ENCODE measurements at regions not wholly inside any gene's neighbourhood (a gene's known extent, or its start where the extent isn't known, plus 50 kb on each side); places are given as distances from the start of the nearest gene placed in this dataset.

GRCh38 chr6:91926827-91927226, 1340.0 kb upstream of the MAP3K7 start:
- TF ChIP-seq EZH2 (IDR thresholded peaks at IDR 0.05; ENCODE audit: low read length, unreplicated experiment) (no peak), EZH2phosphoT487 (IDR thresholded peaks at IDR 0.05; ENCODE audit: borderline replicate concordance, low read length) (no peak), CTCF (conservative IDR thresholded peaks at IDR 0.05; ENCODE audit: low read depth, low read length) (no peak)
- Histone ChIP-seq H3F3A (ENCODE audit: low read length, unreplicated experiment) (no peaks in the 10 kb centered on the region), H2AFZ (ENCODE audit: low read length) (no peak overlapping the region), H3K36me3 (ENCODE audit: low read depth, low read length) (no peaks in the 10 kb centered on the region), H3K9me3 (ENCODE audit: low read length) (no peaks in the 10 kb centered on the region), H3K4me3 (ENCODE audit: low read length) (no peak overlapping the region), H3K9ac (ENCODE audit: low read length) (no peak overlapping the region), H4K20me1 (ENCODE audit: low read length) (no peaks in the 10 kb centered on the region), H3K27me3 (ENCODE audit: low read length) (no peaks in the 10 kb centered on the region), H3K4me1 (ENCODE audit: insufficient read depth, low read length) (no peaks in the 10 kb centered on the region), H3K9me2 (replicated peaks; ENCODE audit: low read length) (no peaks in the 10 kb centered on the region), H3K27ac (ENCODE audit: low read length) (no peak overlapping the region), H3K79me2 (ENCODE audit: low read length) (no peaks in the 10 kb centered on the region), H3K4me2 (ENCODE audit: low read length) (no peak overlapping the region)
- CTCF ChIA-PET, result no interaction called here
- no peak for ATAC-seq
- POLR2A ChIA-PET (ENCODE audit: unreplicated experiment), result no interaction called here
- BruUV-seq (replicated peaks), result no TSS peak
- no peak for DNase-seq
- intact Hi-C loops (cut with micrococcal nuclease), result no loop called here

DNA sequence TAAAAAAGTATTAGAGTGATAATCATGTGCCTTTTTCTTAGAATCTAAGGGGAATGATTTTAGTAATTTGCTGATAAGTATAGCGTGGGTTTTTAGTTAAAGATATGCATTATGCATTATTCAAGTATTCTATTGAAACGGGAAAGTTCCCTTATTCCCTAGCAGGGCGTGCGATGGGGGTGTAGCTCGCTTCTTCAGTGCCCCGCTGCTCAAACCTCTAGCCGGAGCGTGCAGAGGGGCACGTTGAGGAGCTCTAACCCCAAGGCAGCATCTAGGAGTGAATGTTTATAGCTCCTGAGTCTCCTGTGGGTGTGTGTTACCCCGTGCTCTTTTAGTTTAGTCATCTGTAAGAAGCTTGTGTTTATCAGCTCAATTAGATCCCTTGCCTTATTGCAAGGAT, 1339.5 kb upstream of the MAP3K7 start:
- H3K27ac ChIP-seq (ENCODE audit: low read length), result no peak overlapping the region
- intact Hi-C loops (cut with micrococcal nuclease), result no loop called here
- H3F3A ChIP-seq (ENCODE audit: low read length, unreplicated experiment), result no peaks in the 10 kb centered on the region
- no peak overlapping the region for H2AFZ ChIP-seq (ENCODE audit: low read length)
- ATAC-seq, result no peak
- H3K4me1 ChIP-seq (ENCODE audit: insufficient read depth, low read length), result no peaks in the 10 kb centered on the region
- H3K4me3 ChIP-seq (ENCODE audit: low read length), result no peak overlapping the region
- BruUV-seq (replicated peaks), result no TSS peak
- ChIA-PET POLR2A (ENCODE audit: unreplicated experiment) (no interaction called here), CTCF (no interaction called here)
- no peak overlapping the region for H3K4me2 ChIP-seq (ENCODE audit: low read length)
- H4K20me1 ChIP-seq (ENCODE audit: low read length), result no peaks in the 10 kb centered on the region
- no peaks in the 10 kb centered on the region for H3K79me2 ChIP-seq (ENCODE audit: low read length)
- H3K27me3 ChIP-seq (ENCODE audit: low read length), result no peaks in the 10 kb centered on the region
- no peaks in the 10 kb centered on the region for H3K9me2 ChIP-seq (replicated peaks; ENCODE audit: low read length)
- DNase-seq, result no peak
- TF ChIP-seq EZH2 (IDR thresholded peaks at IDR 0.05; ENCODE audit: low read length, unreplicated experiment) (no peak), CTCF (conservative IDR thresholded peaks at IDR 0.05; ENCODE audit: low read depth, low read length) (no peak)
- H3K9ac ChIP-seq (ENCODE audit: low read length), result no peak overlapping the region
- H3K9me3 ChIP-seq (ENCODE audit: low read length), result no peaks in the 10 kb centered on the region
- no peaks in the 10 kb centered on the region for H3K36me3 ChIP-seq (ENCODE audit: low read depth, low read length)

- Histone ChIP-seq H2AFZ (ENCODE audit: low read length) (no peak overlapping the region), H3K9me3 (ENCODE audit: low read length) (no peaks in the 10 kb centered on the region), H4K20me1 (ENCODE audit: low read length) (no peaks in the 10 kb centered on the region), H3K9ac (ENCODE audit: low read length) (no peak overlapping the region), H3K27me3 (ENCODE audit: low read length) (no peaks in the 10 kb centered on the region), H3K79me2 (ENCODE audit: low read length) (no peaks in the 10 kb centered on the region), H3K36me3 (ENCODE audit: low read depth, low read length) (no peaks in the 10 kb centered on the region), H3K4me1 (ENCODE audit: insufficient read depth, low read length) (no peaks in the 10 kb centered on the region), H3F3A (ENCODE audit: low read length, unreplicated experiment) (no peaks in the 10 kb centered on the region), H3K4me2 (ENCODE audit: low read length) (no peak overlapping the region), H3K9me2 (replicated peaks; ENCODE audit: low read length) (no peaks in the 10 kb centered on the region), H3K27ac (ENCODE audit: low read length) (no peak overlapping the region), H3K4me3 (ENCODE audit: low read length) (no peak overlapping the region)
- CTCF ChIA-PET, result no interaction called here
- no peak for TF ChIP-seq CTCF (conservative IDR thresholded peaks at IDR 0.05; ENCODE audit: low read depth, low read length)
- no peak for TF ChIP-seq EZH2 (IDR thresholded peaks at IDR 0.05; ENCODE audit: low read length, unreplicated experiment)
- TF ChIP-seq EZH2phosphoT487 (IDR thresholded peaks at IDR 0.05; ENCODE audit: borderline replicate concordance, low read length), result no peak
- POLR2A ChIA-PET (ENCODE audit: unreplicated experiment), result no interaction called here
- intact Hi-C loops (cut with micrococcal nuclease), result no loop called here
- no peak for ATAC-seq
- DNase-seq, result no peak
- no TSS peak for BruUV-seq (replicated peaks)
Measured at GRCh38 chr6:91911945-91912344, 1325.1 kb upstream of the MAP3K7 start.

Measured in PC-3 (cell line).